WTC11 (cell line): ENCODE measurements at regions not wholly inside any gene's neighbourhood (a gene's known extent, or its start where the extent isn't known, plus 50 kb on each side); places are given as distances from the start of the nearest gene placed in this dataset.

Source experiments
- CREB1 ChIP-seq: sonication (generic); formaldehyde crosslinking; IDR thresholded peaks from 2 replicates; pipeline ENCODE4 v1.8.0; 2023; ENCODE audit warnings: mild to moderate bottlenecking, missing genetic modification reagents
- FOXJ3 ChIP-seq: sonication (generic); formaldehyde crosslinking; IDR thresholded peaks from 2 replicates; pipeline ENCODE4 v1.9.0; 2021; ENCODE audit warnings: missing genetic modification reagents, mild to moderate bottlenecking, borderline replicate concordance
- GRHL2 ChIP-seq: fragments of 250-450 bp; sonication (Bioruptor Pico); IDR thresholded peaks from 2 replicates; pipeline ENCODE4 v1.8.0; 2022; ENCODE audit warnings: mild to moderate bottlenecking, moderate library complexity; ENCODE audit not compliant: insufficient replicate concordance, severe bottlenecking
- NFYB ChIP-seq: sonication (generic); formaldehyde crosslinking; conservative IDR thresholded peaks from 2 replicates; pipeline ENCODE4 v1.8.0; 2022; ENCODE audit warnings: low read depth, missing genetic modification reagents
- NR1H2 ChIP-seq: sonication (generic); formaldehyde crosslinking; IDR thresholded peaks from 2 replicates; pipeline ENCODE4 v1.9.0; 2021; ENCODE audit warnings: mild to moderate bottlenecking, moderate library complexity, missing genetic modification reagents
- ZNF121 ChIP-seq: sonication (generic); formaldehyde crosslinking; IDR thresholded peaks from 2 replicates; pipeline ENCODE4 v1.8.0; 2023; ENCODE audit warnings: missing genetic modification reagents
- ZNF232 ChIP-seq: sonication (generic); formaldehyde crosslinking; IDR thresholded peaks from 2 replicates; pipeline ENCODE4 v1.8.0; 2022; ENCODE audit warnings: mild to moderate bottlenecking, missing genetic modification reagents
- TF ChIP-seq, protein P1 (sequence below): fragments of 200-600 bp; IDR thresholded peaks from 2 replicates; pipeline ENCODE4 v1.8.0; 2022; ENCODE audit warnings: antibody characterized with exemption
- TF ChIP-seq, protein P2 (sequence below): sonication (generic); formaldehyde crosslinking; IDR thresholded peaks from 2 replicates; pipeline ENCODE4 v1.8.0; 2022; ENCODE audit warnings: mild to moderate bottlenecking, missing genetic modification reagents
- TF ChIP-seq, protein P3 (sequence below): sonication (generic); formaldehyde crosslinking; IDR thresholded peaks from 2 replicates; pipeline ENCODE4 v1.8.0; 2022; ENCODE audit warnings: mild to moderate bottlenecking, missing genetic modification reagents
- TF ChIP-seq, protein P4 (sequence below): sonication (generic); formaldehyde crosslinking; IDR thresholded peaks from 2 replicates; pipeline ENCODE4 v1.8.1; 2023; ENCODE audit warnings: mild to moderate bottlenecking, missing genetic modification reagents, borderline replicate concordance
- TF ChIP-seq, protein P5 (sequence below): sonication (generic); formaldehyde crosslinking; IDR thresholded peaks from 2 replicates; pipeline ENCODE4 v1.8.0; 2022; ENCODE audit warnings: mild to moderate bottlenecking, missing genetic modification reagents

DNA sequence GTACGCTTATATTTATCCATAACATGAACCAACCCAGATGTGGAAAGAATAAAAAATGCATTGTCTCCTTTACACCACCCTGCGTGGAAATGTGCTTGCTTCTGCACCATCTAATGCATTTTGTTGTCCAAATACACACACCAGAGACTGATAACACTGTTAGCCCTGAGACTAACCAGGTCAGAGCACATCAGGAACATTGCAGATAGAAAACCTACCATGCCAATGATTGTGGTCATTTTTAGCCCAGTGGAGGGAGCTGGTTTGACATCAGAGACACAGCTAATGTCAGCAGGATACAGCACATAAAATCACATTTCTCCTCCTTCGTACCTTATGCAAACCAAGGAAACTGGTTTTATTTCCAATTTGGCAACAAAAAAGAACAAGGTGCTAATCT is 528.7 kb downstream of the DOK5 start:
- TF ChIP-seq, protein P1, sequence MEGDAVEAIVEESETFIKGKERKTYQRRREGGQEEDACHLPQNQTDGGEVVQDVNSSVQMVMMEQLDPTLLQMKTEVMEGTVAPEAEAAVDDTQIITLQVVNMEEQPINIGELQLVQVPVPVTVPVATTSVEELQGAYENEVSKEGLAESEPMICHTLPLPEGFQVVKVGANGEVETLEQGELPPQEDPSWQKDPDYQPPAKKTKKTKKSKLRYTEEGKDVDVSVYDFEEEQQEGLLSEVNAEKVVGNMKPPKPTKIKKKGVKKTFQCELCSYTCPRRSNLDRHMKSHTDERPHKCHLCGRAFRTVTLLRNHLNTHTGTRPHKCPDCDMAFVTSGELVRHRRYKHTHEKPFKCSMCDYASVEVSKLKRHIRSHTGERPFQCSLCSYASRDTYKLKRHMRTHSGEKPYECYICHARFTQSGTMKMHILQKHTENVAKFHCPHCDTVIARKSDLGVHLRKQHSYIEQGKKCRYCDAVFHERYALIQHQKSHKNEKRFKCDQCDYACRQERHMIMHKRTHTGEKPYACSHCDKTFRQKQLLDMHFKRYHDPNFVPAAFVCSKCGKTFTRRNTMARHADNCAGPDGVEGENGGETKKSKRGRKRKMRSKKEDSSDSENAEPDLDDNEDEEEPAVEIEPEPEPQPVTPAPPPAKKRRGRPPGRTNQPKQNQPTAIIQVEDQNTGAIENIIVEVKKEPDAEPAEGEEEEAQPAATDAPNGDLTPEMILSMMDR, result no peak
- TF ChIP-seq, protein P2, sequence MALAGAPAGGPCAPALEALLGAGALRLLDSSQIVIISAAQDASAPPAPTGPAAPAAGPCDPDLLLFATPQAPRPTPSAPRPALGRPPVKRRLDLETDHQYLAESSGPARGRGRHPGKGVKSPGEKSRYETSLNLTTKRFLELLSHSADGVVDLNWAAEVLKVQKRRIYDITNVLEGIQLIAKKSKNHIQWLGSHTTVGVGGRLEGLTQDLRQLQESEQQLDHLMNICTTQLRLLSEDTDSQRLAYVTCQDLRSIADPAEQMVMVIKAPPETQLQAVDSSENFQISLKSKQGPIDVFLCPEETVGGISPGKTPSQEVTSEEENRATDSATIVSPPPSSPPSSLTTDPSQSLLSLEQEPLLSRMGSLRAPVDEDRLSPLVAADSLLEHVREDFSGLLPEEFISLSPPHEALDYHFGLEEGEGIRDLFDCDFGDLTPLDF (CRISPR knock-in tag), result no peak
- TF ChIP-seq, protein P3, sequence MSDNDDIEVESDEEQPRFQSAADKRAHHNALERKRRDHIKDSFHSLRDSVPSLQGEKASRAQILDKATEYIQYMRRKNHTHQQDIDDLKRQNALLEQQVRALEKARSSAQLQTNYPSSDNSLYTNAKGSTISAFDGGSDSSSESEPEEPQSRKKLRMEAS (CRISPR knock-in tag), result no peak
- TF ChIP-seq, protein P4, sequence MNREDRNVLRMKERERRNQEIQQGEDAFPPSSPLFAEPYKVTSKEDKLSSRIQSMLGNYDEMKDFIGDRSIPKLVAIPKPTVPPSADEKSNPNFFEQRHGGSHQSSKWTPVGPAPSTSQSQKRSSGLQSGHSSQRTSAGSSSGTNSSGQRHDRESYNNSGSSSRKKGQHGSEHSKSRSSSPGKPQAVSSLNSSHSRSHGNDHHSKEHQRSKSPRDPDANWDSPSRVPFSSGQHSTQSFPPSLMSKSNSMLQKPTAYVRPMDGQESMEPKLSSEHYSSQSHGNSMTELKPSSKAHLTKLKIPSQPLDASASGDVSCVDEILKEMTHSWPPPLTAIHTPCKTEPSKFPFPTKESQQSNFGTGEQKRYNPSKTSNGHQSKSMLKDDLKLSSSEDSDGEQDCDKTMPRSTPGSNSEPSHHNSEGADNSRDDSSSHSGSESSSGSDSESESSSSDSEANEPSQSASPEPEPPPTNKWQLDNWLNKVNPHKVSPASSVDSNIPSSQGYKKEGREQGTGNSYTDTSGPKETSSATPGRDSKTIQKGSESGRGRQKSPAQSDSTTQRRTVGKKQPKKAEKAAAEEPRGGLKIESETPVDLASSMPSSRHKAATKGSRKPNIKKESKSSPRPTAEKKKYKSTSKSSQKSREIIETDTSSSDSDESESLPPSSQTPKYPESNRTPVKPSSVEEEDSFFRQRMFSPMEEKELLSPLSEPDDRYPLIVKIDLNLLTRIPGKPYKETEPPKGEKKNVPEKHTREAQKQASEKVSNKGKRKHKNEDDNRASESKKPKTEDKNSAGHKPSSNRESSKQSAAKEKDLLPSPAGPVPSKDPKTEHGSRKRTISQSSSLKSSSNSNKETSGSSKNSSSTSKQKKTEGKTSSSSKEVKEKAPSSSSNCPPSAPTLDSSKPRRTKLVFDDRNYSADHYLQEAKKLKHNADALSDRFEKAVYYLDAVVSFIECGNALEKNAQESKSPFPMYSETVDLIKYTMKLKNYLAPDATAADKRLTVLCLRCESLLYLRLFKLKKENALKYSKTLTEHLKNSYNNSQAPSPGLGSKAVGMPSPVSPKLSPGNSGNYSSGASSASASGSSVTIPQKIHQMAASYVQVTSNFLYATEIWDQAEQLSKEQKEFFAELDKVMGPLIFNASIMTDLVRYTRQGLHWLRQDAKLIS (CRISPR knock-in tag), result no peak
- TF ChIP-seq NR1H2 (no peak), NFYB (CRISPR knock-in tag) (no peak), GRHL2 (CRISPR knock-in tag) (no peak), CREB1 (CRISPR knock-in tag) (no peak), FOXJ3 (CRISPR knock-in tag) (no peak), ZNF121 (CRISPR knock-in tag) (no peak), ZNF232 (CRISPR knock-in tag) (no peak)
- TF ChIP-seq, protein P5, sequence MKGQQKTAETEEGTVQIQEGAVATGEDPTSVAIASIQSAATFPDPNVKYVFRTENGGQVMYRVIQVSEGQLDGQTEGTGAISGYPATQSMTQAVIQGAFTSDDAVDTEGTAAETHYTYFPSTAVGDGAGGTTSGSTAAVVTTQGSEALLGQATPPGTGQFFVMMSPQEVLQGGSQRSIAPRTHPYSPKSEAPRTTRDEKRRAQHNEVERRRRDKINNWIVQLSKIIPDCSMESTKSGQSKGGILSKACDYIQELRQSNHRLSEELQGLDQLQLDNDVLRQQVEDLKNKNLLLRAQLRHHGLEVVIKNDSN, result no peak
